Natural killer cell (primary cell): ENCODE measurements at regions not wholly inside any gene's neighbourhood (a gene's known extent, or its start where the extent isn't known, plus 50 kb on each side); places are given as distances from the start of the nearest gene placed in this dataset.

Source experiments
- ATAC-seq, 3 donors: fragments of 150-1000 bp in 2 of 3; fragments of 200-7000 bp in 1 of 3; cut with Tn5 transposase; 1 replicate in 1 of 3; 2 replicates in 2 of 3; pipeline ENCODE4 v1.10.0; 2021; ENCODE audit warnings: mild to moderate bottlenecking in 2 of 3, moderate library complexity in 2 of 3
- DNase-seq, 2 donors: peaks; one replicate each; pipeline versions ENCODE4 v3.0.0 to v3.0.0-alpha.2; 2013 to 2021; ENCODE audit warnings: mixed read lengths in 1 of 2
- H3K27ac ChIP-seq: one replicate; pipeline ENCODE4 v1.5.1; 2013; ENCODE audit warnings: mild to moderate bottlenecking, low read length
- H3K27me3 ChIP-seq: one replicate; pipeline ENCODE4 v1.6.1; 2013; ENCODE audit warnings: low read length; ENCODE audit not compliant: control insufficient read depth, insufficient read depth
- H3K36me3 ChIP-seq: one replicate; pipeline ENCODE4 v1.6.1; 2013; ENCODE audit warnings: low read length; ENCODE audit not compliant: control insufficient read depth, insufficient read depth
- H3K4me1 ChIP-seq: one replicate; pipeline ENCODE4 v1.6.1; 2013; ENCODE audit warnings: low read length; ENCODE audit not compliant: control insufficient read depth, insufficient read depth
- H3K4me3 ChIP-seq: one replicate; pipeline ENCODE4 v1.5.1; 2013; ENCODE audit warnings: low read length
- H3K9me3 ChIP-seq: one replicate; pipeline ENCODE4 v1.6.1; 2013; ENCODE audit warnings: low read length; ENCODE audit not compliant: control insufficient read depth, insufficient read depth
- H3K27ac Mint-ChIP-seq, 2 donors: one replicate each; pipeline ENCODE4 v1.8.0; 2022; ENCODE audit warnings: mild to moderate bottlenecking in 2 of 2, mixed read lengths in 2 of 2, moderate library complexity in 1 of 2
- H3K27me3 Mint-ChIP-seq, 2 donors: one replicate each; pipeline ENCODE4 v1.8.0; 2022; ENCODE audit warnings: low read depth in 2 of 2, mixed read lengths in 2 of 2
- H3K36me3 Mint-ChIP-seq: one replicate; pipeline ENCODE4 v1.8.0; 2022; ENCODE audit warnings: mixed read lengths
- H3K4me1 Mint-ChIP-seq, 2 donors: one replicate each; pipeline ENCODE4 v1.8.0; 2022; ENCODE audit warnings: mixed read lengths in 2 of 2
- H3K4me3 Mint-ChIP-seq: one replicate; pipeline ENCODE4 v1.8.0; 2022; ENCODE audit warnings: mild to moderate bottlenecking, moderate library complexity, mixed read lengths
- H3K9me3 Mint-ChIP-seq, 2 donors: one replicate each; pipeline ENCODE4 v1.8.0; 2022; ENCODE audit warnings: mixed read lengths in 2 of 2
- CTCF ChIP-seq: fragments of 200-600 bp; IDR thresholded peaks from one replicate; pipeline ENCODE4 v1.8.0; 2022; ENCODE audit warnings: antibody characterized with exemption
- WGBS: methylation state at CpG from one replicate; pipeline ENCODE4 v1.1.7; 2013; ENCODE audit warnings: missing lambda C conversion rate; ENCODE audit not compliant: insufficient coverage; 5-methylcytosine and 5-hydroxymethylcytosine counted together
- intact Hi-C: fragments of 100-400 bp; cut with micrococcal nuclease; formaldehyde crosslinking; loops from one replicate; pipeline ENCODE4 v1.14.2; 2022

- Mint-ChIP-seq H3K4me1 (no peaks in the 10 kb centered on the region), H3K36me3 (no peaks in the 10 kb centered on the region), H3K9me3 (no peaks in the 10 kb centered on the region), H3K27me3 (peaks cover 0 to 4% of the 10 kb centered on the region in 2 donors), H3K27ac (no peak overlapping the region), H3K4me3 (no peak overlapping the region)
- Histone ChIP-seq H3K27me3 (no peaks in the 10 kb centered on the region), H3K36me3 (no peaks in the 10 kb centered on the region), H3K27ac (no peak overlapping the region), H3K4me1 (no peaks in the 10 kb centered on the region), H3K9me3 (no peaks in the 10 kb centered on the region), H3K4me3 (no peak overlapping the region)
- intact Hi-C loops = no loop called here
- ATAC-seq (no peak), DNase-seq (no peak)
- WGBS = 67% methylated on average over 4 of the region's 4 CpGs
- TF ChIP-seq CTCF = no peak
These were observed 95.7 kb downstream of the SPRY2 start for GRCh38 chr13:80245162-80245733.

GRCh38 chr13:80244574-80244973 is 96.4 kb downstream of the SPRY2 start:
- TF ChIP-seq CTCF = no peak
- Mint-ChIP-seq H3K36me3 (no peaks in the 10 kb centered on the region), H3K4me3 (no peak overlapping the region), H3K27me3 (peaks cover 0 to 4% of the 10 kb centered on the region in 2 donors), H3K9me3 (no peaks in the 10 kb centered on the region), H3K27ac (no peak overlapping the region), H3K4me1 (no peaks in the 10 kb centered on the region)
- no peaks in the 10 kb centered on the region for H3K4me1 ChIP-seq
- no peaks in the 10 kb centered on the region for H3K27me3 ChIP-seq
- H3K4me3 ChIP-seq = no peak overlapping the region
- H3K27ac ChIP-seq = no peak overlapping the region
- no peaks in the 10 kb centered on the region for H3K36me3 ChIP-seq
- ATAC-seq (no peak), DNase-seq (no peak)
- WGBS = 89% methylated on average over 3 of the region's 3 CpGs
- no peaks in the 10 kb centered on the region for H3K9me3 ChIP-seq
- intact Hi-C loops = no loop called here

GRCh38 chr13:80242728-80243427 is 98.0 kb downstream of the SPRY2 start:
- DNase-seq (no peak), ATAC-seq (no peak)
- peaks cover 0 to 6% of the 10 kb centered on the region in 2 donors for H3K27me3 Mint-ChIP-seq
- H3K27ac Mint-ChIP-seq = no peak overlapping the region
- intact Hi-C loops = no loop called here
- Histone ChIP-seq H3K36me3 (no peaks in the 10 kb centered on the region), H3K27ac (no peak overlapping the region), H3K9me3 (no peaks in the 10 kb centered on the region), H3K4me1 (no peaks in the 10 kb centered on the region), H3K27me3 (no peaks in the 10 kb centered on the region), H3K4me3 (no peak overlapping the region)
- H3K4me3 Mint-ChIP-seq = no peak overlapping the region
- no peaks in the 10 kb centered on the region for H3K36me3 Mint-ChIP-seq
- no peak for TF ChIP-seq CTCF
- H3K4me1 Mint-ChIP-seq = no peaks in the 10 kb centered on the region
- H3K9me3 Mint-ChIP-seq = no peaks in the 10 kb centered on the region
